GM12872 (cell line): ENCODE measurements at regions not wholly inside any gene's neighbourhood (a gene's known extent, or its start where the extent isn't known, plus 50 kb on each side); places are given as distances from the start of the nearest gene placed in this dataset.

ENCODE experiments used
- TF ChIP-seq, protein P1 (sequence below): IDR thresholded peaks from 3 replicates; pipeline ENCODE4 v1.5.1; 2011; ENCODE audit warnings: low read depth, mild to moderate bottlenecking, low read length, moderate library complexity; ENCODE audit not compliant: insufficient read depth

DNA sequence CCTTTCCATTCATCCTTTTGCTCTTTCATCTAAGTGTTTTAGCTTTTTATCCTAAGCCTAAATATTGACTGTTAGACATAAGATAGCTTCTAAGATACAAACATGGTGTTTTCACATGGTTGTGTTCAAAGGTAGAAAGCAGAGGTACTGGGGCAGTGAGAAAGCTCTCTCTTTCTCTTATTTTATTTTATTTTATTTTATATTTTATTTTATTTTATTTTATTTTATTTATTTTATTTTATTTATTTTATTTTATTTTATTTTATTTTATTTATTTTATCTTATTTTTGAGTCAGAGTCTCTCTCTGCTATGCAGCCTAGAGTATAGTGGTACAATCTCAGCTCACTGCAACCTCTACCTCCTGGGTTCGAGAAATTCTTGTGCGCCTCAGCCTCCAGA lies 287.2 kb downstream of the IKZF2 start:
- TF ChIP-seq, protein P1, sequence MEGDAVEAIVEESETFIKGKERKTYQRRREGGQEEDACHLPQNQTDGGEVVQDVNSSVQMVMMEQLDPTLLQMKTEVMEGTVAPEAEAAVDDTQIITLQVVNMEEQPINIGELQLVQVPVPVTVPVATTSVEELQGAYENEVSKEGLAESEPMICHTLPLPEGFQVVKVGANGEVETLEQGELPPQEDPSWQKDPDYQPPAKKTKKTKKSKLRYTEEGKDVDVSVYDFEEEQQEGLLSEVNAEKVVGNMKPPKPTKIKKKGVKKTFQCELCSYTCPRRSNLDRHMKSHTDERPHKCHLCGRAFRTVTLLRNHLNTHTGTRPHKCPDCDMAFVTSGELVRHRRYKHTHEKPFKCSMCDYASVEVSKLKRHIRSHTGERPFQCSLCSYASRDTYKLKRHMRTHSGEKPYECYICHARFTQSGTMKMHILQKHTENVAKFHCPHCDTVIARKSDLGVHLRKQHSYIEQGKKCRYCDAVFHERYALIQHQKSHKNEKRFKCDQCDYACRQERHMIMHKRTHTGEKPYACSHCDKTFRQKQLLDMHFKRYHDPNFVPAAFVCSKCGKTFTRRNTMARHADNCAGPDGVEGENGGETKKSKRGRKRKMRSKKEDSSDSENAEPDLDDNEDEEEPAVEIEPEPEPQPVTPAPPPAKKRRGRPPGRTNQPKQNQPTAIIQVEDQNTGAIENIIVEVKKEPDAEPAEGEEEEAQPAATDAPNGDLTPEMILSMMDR = no peak

GRCh38 chr2:212863185-212863588 lies 288.2 kb downstream of the IKZF2 start:
- TF ChIP-seq, protein P1 = peak; percentile 58

- TF ChIP-seq, protein P1 = no peak
Observed at GRCh38 chr2:212858496-212858895, 292.9 kb downstream of the IKZF2 start.

- TF ChIP-seq, protein P1 = no peak
Observed at GRCh38 chr2:212854771-212855170, 296.6 kb downstream of the IKZF2 start.

- TF ChIP-seq, protein P1 = no peak
Observed at GRCh38 chr2:212854116-212854515, 297.3 kb downstream of the IKZF2 start.

DNA sequence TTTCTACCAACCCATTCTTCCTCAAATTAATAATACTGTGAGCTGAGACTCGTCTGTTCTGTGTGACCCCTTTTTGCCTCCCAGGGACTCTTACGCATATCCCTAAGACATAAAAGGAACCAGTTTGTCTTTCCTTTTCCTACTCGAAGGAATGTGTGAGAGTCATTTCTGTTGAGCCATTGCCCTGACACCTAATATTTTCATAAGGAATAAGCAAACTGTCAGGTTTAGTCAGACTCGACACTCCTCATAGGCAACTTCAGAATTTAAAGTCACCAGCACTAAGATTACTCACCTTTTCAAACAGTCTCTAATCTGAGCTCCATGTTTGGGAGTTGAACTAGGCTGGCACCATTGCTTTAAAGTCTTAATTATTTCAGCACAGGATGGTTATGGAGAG lies 305.5 kb downstream of the IKZF2 start:
- TF ChIP-seq, protein P1 = no peak

DNA sequence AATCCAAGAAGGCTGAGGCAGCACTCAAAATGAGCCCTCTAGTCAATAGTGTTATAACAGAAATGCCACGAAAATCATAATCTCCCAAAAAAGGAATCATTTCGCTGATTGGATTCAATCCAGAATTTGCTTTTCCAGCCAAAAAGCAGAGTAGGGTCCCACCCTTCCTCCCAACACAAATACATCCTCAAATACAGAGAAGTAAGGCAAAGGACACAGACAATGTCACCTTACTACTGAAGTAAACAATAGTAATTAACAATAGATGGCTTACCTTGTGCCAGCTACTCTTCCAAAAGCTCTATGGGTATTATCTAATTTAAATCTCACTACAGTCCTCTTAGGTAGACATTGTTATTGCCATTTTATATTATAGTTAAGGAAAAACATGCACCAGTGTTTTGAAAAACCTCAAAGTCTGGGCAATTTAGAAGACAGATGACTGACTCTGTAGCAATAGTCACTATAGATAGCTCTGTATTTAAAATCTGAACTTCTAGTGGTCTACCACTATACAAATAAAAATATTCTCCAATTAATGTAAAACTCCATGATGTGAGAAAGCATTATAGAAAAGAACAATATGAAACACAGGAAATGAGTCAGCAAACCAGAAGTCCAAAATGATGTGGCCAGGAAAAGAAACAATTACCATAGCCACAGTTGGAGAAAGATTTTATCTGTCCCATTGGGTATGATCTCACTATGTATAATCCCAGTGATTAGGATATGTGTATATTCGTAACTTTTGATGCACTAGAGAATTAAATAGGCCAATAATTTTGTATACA lies 305.0 kb upstream of the ERBB4 start:
- TF ChIP-seq, protein P1 = no peak
